Thoracic aorta (tissue), 2 donors: ENCODE measurements at regions not wholly inside any gene's neighbourhood (a gene's known extent, or its start where the extent isn't known, plus 50 kb on each side); places are given as distances from the start of the nearest gene placed in this dataset.

ENCODE experiments used
- ATAC-seq: fragments of 150-250 bp; one replicate; pipeline ENCODE4 v1.8.0; 2017; ENCODE audit warnings: low read depth; ENCODE audit not compliant: insufficient number of reproducible peaks, low FRiP score
- DNase-seq: peaks from one replicate; pipeline ENCODE4 v3.0.0-alpha.2; 2020; ENCODE audit warnings: low spot score
- H3K27ac ChIP-seq, 2 donors: fragments of 200-600 bp; sonication (generic); 1 replicate in 1 of 2; 2 replicates in 1 of 2; pipeline ENCODE4 v1.5.1; 2016; ENCODE audit warnings: mild to moderate bottlenecking in 2 of 2, moderate library complexity in 2 of 2
- H3K27me3 ChIP-seq: fragments of 200-600 bp; sonication (generic); replicated peaks from 2 replicates; pipeline ENCODE4 v1.6.0; 2016; ENCODE audit warnings: mild to moderate bottlenecking; ENCODE audit not compliant: insufficient read depth
- H3K36me3 ChIP-seq: fragments of 200-600 bp; sonication (generic); one replicate; pipeline ENCODE4 v1.5.1; 2016
- H3K4me1 ChIP-seq, 2 donors: fragments of 200-600 bp; sonication (generic); 1 replicate in 1 of 2; 2 replicates in 1 of 2; pipeline versions ENCODE4 v1.5.1 to v1.6.0; 2016; ENCODE audit warnings: low read depth in 2 of 2, mild to moderate bottlenecking in 1 of 2; ENCODE audit not compliant: control insufficient read depth in 1 of 2
- H3K4me3 ChIP-seq: fragments of 200-600 bp; sonication (generic); 2 replicates; pipeline ENCODE4 v1.5.1; 2016; ENCODE audit warnings: mild to moderate bottlenecking
- H3K9me3 ChIP-seq: fragments of 200-600 bp; sonication (generic); 2 replicates; pipeline ENCODE4 v1.5.1; 2016
- TF ChIP-seq, protein P1 (sequence below): fragments of 200-600 bp; sonication (generic); IDR thresholded peaks from one replicate; pipeline ENCODE4 v1.5.1; 2019; ENCODE audit warnings: antibody characterized with exemption

DNA sequence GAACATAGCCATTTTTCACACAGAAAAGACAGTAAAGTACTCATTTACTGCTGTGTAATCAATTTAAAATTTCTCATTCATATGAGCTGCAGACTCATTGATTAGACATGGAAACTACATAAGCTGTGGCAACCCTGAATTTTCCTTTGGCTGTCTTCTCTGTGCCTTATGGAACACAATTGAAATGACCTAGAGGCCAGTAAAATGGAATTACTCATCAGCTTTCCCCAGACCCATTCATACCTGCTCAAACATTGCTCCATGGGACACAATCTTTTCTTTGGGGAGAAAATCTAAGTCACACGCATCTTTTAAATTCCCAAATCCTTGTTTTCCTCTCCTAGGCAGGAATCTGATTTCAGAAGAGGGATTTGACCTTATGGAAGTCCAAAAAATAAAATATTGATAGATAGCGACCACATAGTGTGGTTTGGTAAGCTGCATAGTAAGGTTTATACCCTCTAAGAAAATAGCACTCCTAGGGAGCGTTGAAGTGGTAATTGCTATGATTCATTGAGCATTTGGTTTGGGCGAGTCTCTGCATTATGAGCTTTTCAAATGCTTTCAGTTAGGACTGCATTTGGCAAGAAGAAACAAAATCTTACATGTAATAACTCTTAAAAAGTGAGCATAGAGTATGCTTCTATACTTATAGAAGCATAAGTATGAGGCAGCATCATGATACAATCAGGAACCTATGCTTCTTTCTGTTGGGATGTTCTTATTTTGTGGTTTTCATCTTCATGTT, 243.4 kb upstream of the GADL1 start:
- ATAC-seq: no peak
- no peaks in the 10 kb centered on the region for H3K27me3 ChIP-seq
- TF ChIP-seq, protein P1, sequence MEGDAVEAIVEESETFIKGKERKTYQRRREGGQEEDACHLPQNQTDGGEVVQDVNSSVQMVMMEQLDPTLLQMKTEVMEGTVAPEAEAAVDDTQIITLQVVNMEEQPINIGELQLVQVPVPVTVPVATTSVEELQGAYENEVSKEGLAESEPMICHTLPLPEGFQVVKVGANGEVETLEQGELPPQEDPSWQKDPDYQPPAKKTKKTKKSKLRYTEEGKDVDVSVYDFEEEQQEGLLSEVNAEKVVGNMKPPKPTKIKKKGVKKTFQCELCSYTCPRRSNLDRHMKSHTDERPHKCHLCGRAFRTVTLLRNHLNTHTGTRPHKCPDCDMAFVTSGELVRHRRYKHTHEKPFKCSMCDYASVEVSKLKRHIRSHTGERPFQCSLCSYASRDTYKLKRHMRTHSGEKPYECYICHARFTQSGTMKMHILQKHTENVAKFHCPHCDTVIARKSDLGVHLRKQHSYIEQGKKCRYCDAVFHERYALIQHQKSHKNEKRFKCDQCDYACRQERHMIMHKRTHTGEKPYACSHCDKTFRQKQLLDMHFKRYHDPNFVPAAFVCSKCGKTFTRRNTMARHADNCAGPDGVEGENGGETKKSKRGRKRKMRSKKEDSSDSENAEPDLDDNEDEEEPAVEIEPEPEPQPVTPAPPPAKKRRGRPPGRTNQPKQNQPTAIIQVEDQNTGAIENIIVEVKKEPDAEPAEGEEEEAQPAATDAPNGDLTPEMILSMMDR: no peak

DNA sequence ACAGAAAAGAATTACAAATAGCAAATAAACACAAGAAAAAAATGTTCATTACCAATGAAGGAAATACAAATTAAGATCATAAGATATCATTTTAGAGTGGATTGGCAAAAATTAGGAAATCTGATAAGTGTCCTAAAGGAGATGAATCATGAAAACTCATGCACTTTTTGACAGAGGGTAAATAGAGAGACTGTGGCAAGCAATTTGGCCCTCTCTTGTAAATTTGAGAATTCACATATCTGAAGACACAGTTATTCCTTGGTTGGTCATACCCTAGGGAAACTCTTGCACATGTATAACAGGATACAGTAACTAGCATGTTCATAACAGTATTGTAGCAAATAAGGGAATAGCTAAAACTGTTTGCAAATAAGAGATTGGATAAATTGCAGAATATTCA, 246.0 kb upstream of the GADL1 start:
- ATAC-seq: no peak
- TF ChIP-seq, protein P1: no peak
- Histone ChIP-seq H3K27me3 (no peaks in the 10 kb centered on the region), H3K36me3 (no peaks in the 10 kb centered on the region), H3K4me3 (no peak overlapping the region), H3K27ac (no peak overlapping the region), H3K9me3 (no peaks in the 10 kb centered on the region), H3K4me1 (peaks cover 0 to 2% of the 10 kb centered on the region in 2 donors)
- DNase-seq: no peak

More for the DNA sequence above, 243.4 kb upstream of the GADL1 start:
- no peak for DNase-seq
- Histone ChIP-seq H3K9me3 (no peaks in the 10 kb centered on the region), H3K4me1 (peaks cover 0 to 2% of the 10 kb centered on the region in 2 donors), H3K4me3 (no peak overlapping the region), H3K27ac (no peak overlapping the region), H3K36me3 (no peaks in the 10 kb centered on the region)

DNA sequence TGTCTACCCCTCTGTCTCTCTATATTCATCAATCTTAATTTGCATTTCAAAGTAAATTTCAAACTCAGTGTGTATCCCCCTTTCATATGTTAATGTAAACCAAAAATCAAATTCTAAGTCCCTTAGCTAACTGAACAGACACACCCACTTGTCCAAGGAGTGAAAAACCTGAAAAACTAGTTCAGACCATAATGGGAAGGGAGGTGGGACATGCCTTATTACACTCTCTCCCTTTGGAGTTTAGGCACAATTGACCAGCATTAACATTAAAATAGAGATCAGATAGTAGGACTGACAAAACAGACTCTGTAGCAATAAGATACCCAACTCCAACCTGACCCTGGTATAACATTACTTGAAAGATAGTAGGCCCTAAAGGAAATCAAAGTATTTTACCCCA, 247.7 kb upstream of the GADL1 start:
- TF ChIP-seq, protein P1: no peak
- no peaks in the 10 kb centered on the region for H3K9me3 ChIP-seq
- peaks cover 0 to 2% of the 10 kb centered on the region in 2 donors for H3K4me1 ChIP-seq
- H3K4me3 ChIP-seq: no peak overlapping the region
- no peak overlapping the region for H3K27ac ChIP-seq
- H3K27me3 ChIP-seq: no peaks in the 10 kb centered on the region
- DNase-seq: no peak
- ATAC-seq: no peak
- no peaks in the 10 kb centered on the region for H3K36me3 ChIP-seq

DNA sequence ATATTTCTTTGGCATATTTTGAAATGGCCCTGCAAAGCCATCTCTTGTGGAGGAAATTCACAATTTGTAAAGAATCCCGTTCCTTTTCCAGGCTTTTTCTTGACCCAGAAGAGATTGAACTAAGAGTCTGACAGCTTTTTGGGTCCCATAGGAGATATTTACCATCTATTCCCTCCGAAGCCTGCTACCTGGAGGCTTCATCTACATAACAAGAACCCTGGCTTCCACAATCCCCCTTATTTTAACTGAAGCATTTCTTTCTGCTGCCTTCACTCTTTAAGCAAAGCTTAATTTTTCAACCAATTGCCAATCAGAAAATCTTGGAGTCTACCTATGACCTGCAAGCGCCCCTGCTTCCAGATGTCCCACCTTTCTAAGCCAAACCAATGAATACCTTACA, 248.1 kb upstream of the GADL1 start:
- Histone ChIP-seq H3K27ac (no peak overlapping the region), H3K27me3 (no peaks in the 10 kb centered on the region), H3K36me3 (no peaks in the 10 kb centered on the region), H3K9me3 (no peaks in the 10 kb centered on the region), H3K4me1 (peaks cover 0 to 2% of the 10 kb centered on the region in 2 donors), H3K4me3 (no peak overlapping the region)
- no peak for DNase-seq
- ATAC-seq: no peak
- TF ChIP-seq, protein P1: no peak

DNA sequence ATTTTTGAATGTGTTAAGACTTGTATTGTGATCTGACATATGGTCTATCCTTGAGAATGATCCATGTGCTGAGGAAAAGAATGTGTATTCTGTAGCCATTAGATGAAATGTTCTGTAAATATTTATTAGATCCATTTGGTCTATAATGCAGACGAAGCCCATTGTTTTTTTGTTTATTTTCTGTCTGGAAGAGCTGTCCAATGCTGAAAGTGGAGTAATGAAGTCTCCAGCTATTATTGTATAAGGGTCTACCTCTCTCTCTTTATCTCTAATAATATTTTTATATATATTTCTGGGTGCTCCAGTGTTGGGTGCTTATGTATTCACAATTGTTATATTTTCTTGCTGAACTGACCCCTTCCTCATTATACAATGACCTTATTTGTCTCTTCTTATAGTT, 250.6 kb upstream of the GADL1 start:
- Histone ChIP-seq H3K4me1 (peaks cover 0 to 2% of the 10 kb centered on the region in 2 donors), H3K4me3 (no peak overlapping the region), H3K9me3 (peaks cover 3% of the 10 kb centered on the region), H3K27me3 (no peaks in the 10 kb centered on the region), H3K36me3 (no peaks in the 10 kb centered on the region), H3K27ac (no peak overlapping the region)
- DNase-seq (no peak), ATAC-seq (no peak)
- TF ChIP-seq, protein P1: no peak
